Gastrocnemius medialis (tissue), 4 donors: ENCODE measurements at regions not wholly inside any gene's neighbourhood (a gene's known extent, or its start where the extent isn't known, plus 50 kb on each side); places are given as distances from the start of the nearest gene placed in this dataset.
A peak's percentile ranks its signal among the peaks of the same experiment; 100 is the strongest.

Experiments used
- ATAC-seq, 2 donors: fragments of 150-250 bp; one replicate each; pipeline ENCODE4 v1.9.1; 2016
- DNase-seq, 2 donors: peaks; one replicate each; pipeline ENCODE4 v3.0.0-alpha.2; 2019
- H3K27ac ChIP-seq, 4 donors: fragments of 200-600 bp; sonication (generic); 1 replicate in 1 of 4; 2 replicates in 3 of 4; pipeline ENCODE4 v1.5.1; 2016 to 2018; ENCODE audit warnings: mild to moderate bottlenecking in 2 of 4, moderate library complexity in 1 of 4
- H3K27me3 ChIP-seq, 3 donors: fragments of 200-600 bp; sonication (generic) in 2 of 3; 1 replicate in 1 of 3; 2 replicates in 2 of 3; pipeline versions ENCODE4 v1.5.1 to v1.6.0; 2016 to 2019; ENCODE audit warnings: mild to moderate bottlenecking in 1 of 3, moderate library complexity in 1 of 3
- H3K36me3 ChIP-seq, 2 donors: fragments of 200-600 bp; sonication (generic) in 1 of 2; one replicate each; pipeline ENCODE4 v1.5.1; 2017 to 2018
- H3K4me1 ChIP-seq, 2 donors: fragments of 200-600 bp; sonication (generic) in 1 of 2; one replicate each; pipeline ENCODE4 v1.5.1; 2016 to 2017; ENCODE audit warnings: mild to moderate bottlenecking in 2 of 2
- H3K4me3 ChIP-seq, 4 donors: fragments of 200-600 bp; sonication (generic) in 3 of 4; 1 replicate in 1 of 4; 2 replicates in 3 of 4; pipeline ENCODE4 v1.5.1; 2016 to 2019; ENCODE audit warnings: mild to moderate bottlenecking in 2 of 4
- H3K9me3 ChIP-seq, 3 donors: fragments of 200-600 bp; sonication (generic) in 2 of 3; 1 replicate in 1 of 3; 2 replicates in 2 of 3; pipeline ENCODE4 v1.5.1; 2016 to 2019
- POLR2A ChIP-seq, 2 donors: fragments of 450-650 bp; IDR thresholded peaks; one replicate each; pipeline ENCODE4 v1.6.1; 2017; ENCODE audit warnings: antibody characterized with exemption in 2 of 2, mild to moderate bottlenecking in 2 of 2, moderate library complexity in 2 of 2
- in situ Hi-C, 4 donors: fragments of 200-750 bp; cut with MboI; loops; one replicate each; pipeline versions ENCODE4 v1.15.0 to v1.8.0; 2017; ENCODE audit warnings: low sequenced_read_pairs in 4 of 4
- intact Hi-C: fragments of 100-400 bp; cut with DNase I; formaldehyde crosslinking; loops from one replicate; pipeline ENCODE4 v1.15.1; 2023; ENCODE audit warnings: low total_unique reads
- TF ChIP-seq, protein P1 (sequence below), 5 experiments: fragments of 450-650 bp in 3 of 5; fragments of 200-600 bp in 2 of 5; sonication (generic) in 2 of 5; IDR thresholded peaks in 4 of 5; conservative IDR thresholded peaks in 1 of 5; 1 replicate in 4 of 5; 2 replicates in 1 of 5; pipeline ENCODE4 v1.5.1; 2016 to 2019; ENCODE audit warnings: antibody characterized with exemption in 5 of 5, mild to moderate bottlenecking in 3 of 5, moderate library complexity in 3 of 5

DNA sequence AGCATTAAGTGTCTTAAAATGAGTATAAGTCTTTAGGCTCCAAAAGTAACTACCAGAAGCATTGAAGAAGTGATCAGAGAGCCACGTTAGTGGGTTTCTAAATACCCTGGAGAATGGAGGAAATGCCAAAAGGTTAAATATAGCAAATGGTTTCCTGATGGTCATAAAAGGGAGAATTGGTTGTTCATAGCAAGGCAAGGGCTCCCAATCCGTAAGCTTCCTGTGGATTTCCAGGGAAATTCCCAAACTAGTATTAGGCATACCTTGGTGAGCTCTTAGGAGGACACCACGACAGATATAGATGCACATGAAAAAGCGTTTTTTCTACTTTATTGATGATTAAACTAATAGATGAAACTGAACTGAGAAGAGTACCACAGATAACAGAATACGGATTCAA lies 410.9 kb downstream of the FOXO1 start:
- ATAC-seq = no peak
- in situ Hi-C loops = no loop called here
- Histone ChIP-seq H3K36me3 (no peaks in the 10 kb centered on the region), H3K9me3 (no peaks in the 10 kb centered on the region), H3K4me3 (no peak overlapping the region), H3K4me1 (peaks cover 6 to 9% of the 10 kb centered on the region in 2 donors), H3K27ac (no peak overlapping the region), H3K27me3 (no peaks in the 10 kb centered on the region)
- DNase-seq = no peak
- TF ChIP-seq, protein P1, sequence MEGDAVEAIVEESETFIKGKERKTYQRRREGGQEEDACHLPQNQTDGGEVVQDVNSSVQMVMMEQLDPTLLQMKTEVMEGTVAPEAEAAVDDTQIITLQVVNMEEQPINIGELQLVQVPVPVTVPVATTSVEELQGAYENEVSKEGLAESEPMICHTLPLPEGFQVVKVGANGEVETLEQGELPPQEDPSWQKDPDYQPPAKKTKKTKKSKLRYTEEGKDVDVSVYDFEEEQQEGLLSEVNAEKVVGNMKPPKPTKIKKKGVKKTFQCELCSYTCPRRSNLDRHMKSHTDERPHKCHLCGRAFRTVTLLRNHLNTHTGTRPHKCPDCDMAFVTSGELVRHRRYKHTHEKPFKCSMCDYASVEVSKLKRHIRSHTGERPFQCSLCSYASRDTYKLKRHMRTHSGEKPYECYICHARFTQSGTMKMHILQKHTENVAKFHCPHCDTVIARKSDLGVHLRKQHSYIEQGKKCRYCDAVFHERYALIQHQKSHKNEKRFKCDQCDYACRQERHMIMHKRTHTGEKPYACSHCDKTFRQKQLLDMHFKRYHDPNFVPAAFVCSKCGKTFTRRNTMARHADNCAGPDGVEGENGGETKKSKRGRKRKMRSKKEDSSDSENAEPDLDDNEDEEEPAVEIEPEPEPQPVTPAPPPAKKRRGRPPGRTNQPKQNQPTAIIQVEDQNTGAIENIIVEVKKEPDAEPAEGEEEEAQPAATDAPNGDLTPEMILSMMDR (IDR thresholded peaks at IDR 0.05 in 4 of 5, conservative IDR thresholded peaks at IDR 0.05 in 1 of 5) = no peak
- TF ChIP-seq POLR2A (IDR thresholded peaks at IDR 0.05) = no peak
- intact Hi-C loops = no loop called here

DNA sequence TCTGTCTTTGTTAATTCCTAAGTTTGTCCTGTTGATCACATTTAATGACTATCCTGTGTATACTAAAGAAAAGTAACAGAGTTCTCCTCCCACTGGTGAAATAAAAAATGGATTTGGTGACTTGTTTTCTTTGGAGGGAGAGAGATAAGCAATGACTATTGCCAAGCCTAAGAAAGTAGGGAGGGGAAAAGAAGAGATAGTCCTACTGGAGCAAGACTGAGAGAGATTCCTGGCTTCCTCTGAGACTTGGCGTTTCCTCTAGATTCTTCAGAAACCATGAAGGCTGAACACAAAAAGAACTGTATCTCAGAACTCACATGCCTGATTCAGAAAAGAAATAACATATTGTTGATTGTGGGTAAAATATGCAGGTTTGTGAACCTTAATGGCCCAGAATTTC lies 406.5 kb downstream of the FOXO1 start:
- ATAC-seq (peak; percentile 42 to 68), DNase-seq (no peak)
- Histone ChIP-seq H3K4me1 (peaks cover 0 to 5% of the 10 kb centered on the region in 2 donors), H3K27me3 (no peaks in the 10 kb centered on the region), H3K36me3 (no peaks in the 10 kb centered on the region), H3K4me3 (no peak overlapping the region), H3K27ac (no peak overlapping the region), H3K9me3 (no peaks in the 10 kb centered on the region)
- in situ Hi-C loops (no loop called here), intact Hi-C loops (no loop called here)
- no peak for TF ChIP-seq POLR2A (IDR thresholded peaks at IDR 0.05)
- TF ChIP-seq, protein P1 (IDR thresholded peaks at IDR 0.05 in 4 of 5, conservative IDR thresholded peaks at IDR 0.05 in 1 of 5) = no peak

GRCh38 chr13:40261336-40261735 lies 405.1 kb downstream of the FOXO1 start:
- in situ Hi-C loops = no loop called here
- TF ChIP-seq, protein P1 (IDR thresholded peaks at IDR 0.05 in 4 of 5, conservative IDR thresholded peaks at IDR 0.05 in 1 of 5) = no peak
- TF ChIP-seq POLR2A (IDR thresholded peaks at IDR 0.05) = no peak
- H3K9me3 ChIP-seq = no peaks in the 10 kb centered on the region
- H3K4me1 ChIP-seq = no peaks in the 10 kb centered on the region
- intact Hi-C loops = no loop called here
- H3K27me3 ChIP-seq = no peaks in the 10 kb centered on the region
- H3K4me3 ChIP-seq = no peak overlapping the region
- no peaks in the 10 kb centered on the region for H3K36me3 ChIP-seq
- ATAC-seq = no peak
- no peak overlapping the region for H3K27ac ChIP-seq
- DNase-seq = no peak

GRCh38 chr13:40261947-40262346 lies 404.5 kb downstream of the FOXO1 start:
- no peak for DNase-seq
- ATAC-seq = no peak
- no peaks in the 10 kb centered on the region for H3K36me3 ChIP-seq
- no peak overlapping the region for H3K4me3 ChIP-seq
- in situ Hi-C loops = no loop called here
- TF ChIP-seq, protein P1 (IDR thresholded peaks at IDR 0.05 in 4 of 5, conservative IDR thresholded peaks at IDR 0.05 in 1 of 5) = no peak
- TF ChIP-seq POLR2A (IDR thresholded peaks at IDR 0.05) = no peak
- no peak overlapping the region for H3K27ac ChIP-seq
- H3K9me3 ChIP-seq = no peaks in the 10 kb centered on the region
- no peaks in the 10 kb centered on the region for H3K4me1 ChIP-seq
- H3K27me3 ChIP-seq = no peaks in the 10 kb centered on the region
- intact Hi-C loops = no loop called here

- peaks cover 14 to 23% of the 10 kb centered on the region in 2 donors for H3K4me1 ChIP-seq
- H3K9me3 ChIP-seq = no peaks in the 10 kb centered on the region
- DNase-seq (peak in 1 of 2 donors; percentile 56), ATAC-seq (peak; percentile 32 to 58)
- TF ChIP-seq, protein P1 (IDR thresholded peaks at IDR 0.05 in 4 of 5, conservative IDR thresholded peaks at IDR 0.05 in 1 of 5) = no peak
- TF ChIP-seq POLR2A (IDR thresholded peaks at IDR 0.05) = no peak
- H3K4me3 ChIP-seq = no peak overlapping the region
- no peaks in the 10 kb centered on the region for H3K36me3 ChIP-seq
- in situ Hi-C loops (no loop called here), intact Hi-C loops (no loop called here)
- H3K27me3 ChIP-seq = no peaks in the 10 kb centered on the region
- peak overlapping the region in 1 of 4 donors; percentile 31 for H3K27ac ChIP-seq
These were observed 397.4 kb downstream of the FOXO1 start for GRCh38 chr13:40269086-40269485.
